DMS 273 (cell line): ENCODE measurements at regions not wholly inside any gene's neighbourhood (a gene's known extent, or its start where the extent isn't known, plus 50 kb on each side); places are given as distances from the start of the nearest gene placed in this dataset.

Experiments used
- DNase-seq: peaks from one replicate; lab custom pipeline; 2025; ENCODE audit not compliant: unreplicated experiment; lab: John Stamatoyannopoulos, UW

GRCh38 chr15:101551696-101552591, 62.4 kb upstream of the PCSK6 start:
- DNase-seq = peak; percentile 14

DNA sequence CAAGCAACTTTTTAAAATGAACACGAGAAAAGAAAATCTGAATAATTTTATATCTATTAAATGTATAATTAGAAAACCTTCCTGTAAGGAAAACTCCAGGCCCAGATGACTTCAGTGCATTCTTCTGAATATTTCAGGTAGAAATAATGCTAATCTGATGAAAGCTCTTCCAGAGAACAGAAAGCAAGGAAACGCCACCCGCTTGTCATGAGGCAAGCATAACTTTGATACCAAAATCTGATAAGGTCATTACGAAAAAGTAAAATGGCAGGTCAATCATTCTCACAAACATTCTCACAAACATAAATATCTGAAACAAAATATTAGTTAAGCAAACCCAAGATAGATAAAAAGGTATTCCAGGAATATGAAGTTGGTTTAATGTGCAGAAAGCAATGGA, 60.6 kb upstream of the PCSK6 start:
- DNase-seq = no peak

DNA sequence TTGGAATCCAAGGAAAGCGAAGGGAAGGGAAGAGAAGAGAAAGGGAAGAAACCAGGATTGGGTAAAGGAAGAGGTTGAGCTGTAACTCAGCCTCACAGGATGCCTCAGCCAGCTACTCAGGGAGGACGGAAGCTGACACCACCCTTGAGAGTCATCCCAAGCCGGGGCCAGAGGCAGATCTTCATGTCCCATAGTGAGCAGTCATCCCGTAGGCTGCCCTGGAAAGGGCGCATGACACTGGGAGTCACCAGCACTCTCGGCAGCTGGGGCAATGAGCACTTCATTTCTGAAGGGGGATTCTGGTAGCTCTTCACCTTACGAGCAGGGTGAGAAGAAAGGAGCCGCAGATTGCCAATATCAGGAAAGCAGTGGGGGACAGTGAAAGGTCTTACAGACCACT, 60.1 kb upstream of the PCSK6 start:
- no peak for DNase-seq

- no peak for DNase-seq
Measured at GRCh38 chr15:101547737-101548136, 58.2 kb upstream of the PCSK6 start.

- DNase-seq = no peak
Measured at GRCh38 chr15:101545548-101546505, 56.3 kb upstream of the PCSK6 start.

DNA sequence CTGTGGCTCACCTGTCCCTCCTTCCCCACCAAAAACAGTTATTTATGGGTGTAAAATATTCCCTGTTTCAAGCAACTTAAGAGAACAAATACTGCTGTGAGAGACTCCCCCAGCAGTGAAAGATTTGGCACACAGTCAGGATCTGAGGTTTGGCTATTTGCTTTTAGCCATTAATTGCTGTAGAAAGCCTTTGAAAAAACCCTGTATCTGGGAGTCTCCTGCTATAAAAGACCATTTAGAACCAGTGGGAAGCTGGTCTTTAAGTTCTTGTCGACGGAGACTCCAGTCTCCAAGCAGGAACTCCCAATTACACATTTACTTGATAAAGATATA, 55.1 kb upstream of the PCSK6 start:
- no peak for DNase-seq

DNA sequence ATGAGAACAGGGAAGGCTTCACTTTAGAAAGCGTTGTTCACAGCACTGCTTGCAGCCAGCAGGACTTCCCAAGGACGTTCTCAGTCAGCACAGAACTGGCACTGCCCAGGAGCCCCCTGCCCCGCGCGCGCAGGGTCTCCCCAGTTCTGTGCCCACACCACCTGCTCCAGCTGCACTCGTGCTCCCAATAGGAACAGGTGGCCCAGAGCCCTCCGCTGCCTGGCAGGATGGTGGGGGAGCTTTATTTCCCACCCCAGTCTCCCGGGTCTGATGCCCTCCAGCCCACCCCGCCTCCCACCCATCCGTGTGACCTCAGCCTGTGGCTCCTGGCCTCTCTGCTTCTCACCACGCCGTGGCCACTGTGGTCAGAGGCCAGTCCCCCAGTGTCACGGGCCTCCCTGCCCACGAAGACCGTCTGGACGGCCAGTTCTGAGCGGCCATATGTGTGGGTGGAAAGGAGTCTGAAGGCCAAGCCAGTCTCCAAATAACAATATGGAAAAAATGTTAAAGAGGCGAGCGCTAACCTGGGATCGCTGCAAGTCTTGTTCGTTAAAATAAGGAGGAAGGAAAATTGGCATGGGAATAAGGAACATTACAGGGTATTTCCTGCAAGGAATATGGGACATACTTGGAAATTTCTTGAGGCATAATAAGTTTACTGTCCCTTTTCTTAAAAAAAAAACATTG, 54.6 kb upstream of the PCSK6 start:
- no peak for DNase-seq

GRCh38 chr15:101543431-101543830, 53.9 kb upstream of the PCSK6 start:
- no peak for DNase-seq

- DNase-seq = no peak
Measured at GRCh38 chr15:101543026-101543390, 53.5 kb upstream of the PCSK6 start.

DNA sequence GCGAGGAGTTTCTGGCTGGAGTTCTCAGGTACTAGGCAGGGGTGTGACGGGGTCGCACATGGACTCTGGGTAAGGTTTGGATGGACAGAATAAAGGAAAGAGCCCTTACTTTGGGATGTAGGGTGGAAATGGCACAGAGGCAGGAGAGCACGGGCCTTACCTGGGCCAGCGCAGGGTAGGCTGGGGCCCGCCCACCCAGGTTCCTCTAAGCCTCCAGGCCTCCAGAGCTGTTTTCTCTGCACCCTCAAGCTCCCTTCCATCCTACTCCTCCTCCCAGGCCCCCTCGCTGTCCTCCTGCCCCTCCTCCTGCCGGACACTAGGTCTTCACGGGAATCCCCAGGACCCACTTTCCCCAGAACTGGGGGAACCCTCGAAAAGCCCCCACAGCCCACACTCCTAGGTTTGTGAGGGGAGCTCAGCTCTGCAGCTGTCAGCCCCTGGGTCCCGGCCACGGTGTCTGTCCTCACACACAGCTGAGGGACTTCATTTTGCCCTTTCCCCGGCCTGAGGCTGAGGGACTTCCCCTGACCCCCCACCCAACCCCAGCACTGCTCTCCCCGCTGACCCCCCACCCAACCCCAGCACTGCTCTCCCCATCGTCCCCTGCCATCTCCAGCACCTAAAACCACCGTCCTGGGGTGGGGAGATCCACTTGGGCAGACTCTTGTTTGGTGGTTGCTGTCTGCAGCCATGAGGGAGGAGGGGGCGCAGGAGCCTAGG, 53.0 kb upstream of the PCSK6 start:
- no peak for DNase-seq

GRCh38 chr15:101541501-101542292, 52.2 kb upstream of the PCSK6 start:
- DNase-seq = no peak

DNA sequence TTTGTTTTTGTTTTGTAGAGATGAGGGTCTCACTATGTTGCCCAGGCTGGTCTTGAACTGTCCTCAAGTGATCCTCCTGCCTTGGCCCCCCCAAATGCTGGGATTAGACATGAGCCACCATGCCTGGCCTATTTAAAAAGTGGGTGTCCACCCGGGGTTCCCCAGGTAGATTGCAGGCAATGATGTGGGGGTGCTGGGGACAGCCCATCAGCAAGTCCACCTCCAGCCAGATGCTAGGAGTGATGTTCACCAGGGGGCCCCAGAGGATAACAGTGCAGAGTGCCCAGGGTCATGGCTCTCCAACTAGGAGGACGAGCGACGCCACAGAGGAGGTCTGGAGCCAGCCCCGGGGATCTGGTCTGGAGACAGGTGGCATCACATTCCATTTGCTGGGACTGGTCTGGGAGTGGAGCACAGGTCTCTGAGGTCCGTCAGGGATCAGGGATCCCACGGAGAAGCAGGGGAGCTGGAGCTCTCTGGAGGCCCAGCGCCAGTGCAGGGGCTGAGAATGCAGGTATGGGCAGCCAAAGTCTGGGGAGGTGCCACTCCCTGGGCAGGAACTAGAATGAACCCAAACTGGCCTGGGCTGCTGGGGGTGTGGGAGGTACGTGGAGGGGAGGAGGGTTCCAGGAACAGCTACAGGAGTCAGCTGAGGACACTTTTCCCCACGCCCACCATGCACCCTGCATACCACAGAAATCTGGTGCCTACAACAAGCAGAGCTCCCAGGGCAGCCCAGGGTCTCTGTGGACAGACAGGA, 51.2 kb upstream of the PCSK6 start:
- DNase-seq = peak; percentile 24

- DNase-seq = no peak
Measured at GRCh38 chr15:101539930-101540329, 50.4 kb upstream of the PCSK6 start.

- DNase-seq = no peak
Measured at GRCh38 chr15:101539492-101539891, 50.0 kb upstream of the PCSK6 start.
